Midbrain (tissue), 1 donor: ENCODE measurements at regions not wholly inside any gene's neighbourhood (a gene's known extent, or its start where the extent isn't known, plus 50 kb on each side); places are given as distances from the start of the nearest gene placed in this dataset.
"Not testable (repeated sequence)": the region's sequence is repeated elsewhere in the genome, so short reads cannot be mapped to it uniquely, and the experiment has no call there.

Experiments used
- DNase-seq: peaks from one replicate; lab custom pipeline; 2025; lab: John Stamatoyannopoulos, UW

DNA sequence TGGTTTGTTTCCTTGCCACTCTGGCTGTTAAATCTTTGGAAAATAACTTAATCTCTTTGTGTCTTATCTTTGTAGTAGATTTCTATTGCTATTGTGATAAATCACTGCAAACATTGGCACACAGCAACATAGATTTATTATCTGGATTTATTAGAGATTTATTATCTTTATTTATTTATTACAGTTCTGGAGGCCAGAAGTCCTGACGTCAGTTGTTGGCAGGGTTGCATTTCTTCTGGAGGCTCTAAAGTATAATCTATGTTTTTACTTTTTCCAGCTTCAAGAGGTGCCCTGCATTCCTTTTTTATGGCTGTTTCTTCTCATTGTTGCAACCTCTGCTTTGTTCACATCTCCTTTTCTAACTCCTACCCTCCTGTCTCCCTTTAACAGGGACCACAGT is 542.8 kb downstream of the GRXCR1 start:
- DNase-seq, result no peak

- no peak for DNase-seq
Measured at GRCh38 chr4:43452948-43453347, 560.4 kb downstream of the GRXCR1 start.

DNA sequence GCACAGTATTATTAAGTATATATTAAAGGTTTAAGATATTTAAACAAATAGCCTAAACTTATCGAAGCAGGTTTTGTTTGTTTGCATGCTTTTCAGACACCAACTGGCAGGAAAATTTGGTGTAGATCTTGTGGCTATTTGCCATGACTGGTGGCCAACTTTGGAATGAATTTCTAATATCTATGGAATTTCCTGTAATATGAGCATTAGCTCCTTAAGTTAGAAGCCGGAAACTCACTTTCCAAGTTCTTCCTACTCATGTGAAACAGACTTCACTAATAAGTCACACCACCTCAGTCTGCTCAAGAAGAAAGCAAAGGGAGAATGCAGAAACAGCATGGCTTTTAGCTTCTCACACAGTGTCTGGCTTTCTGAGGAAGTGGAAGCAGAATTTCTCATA is 563.9 kb downstream of the GRXCR1 start:
- no peak for DNase-seq

DNA sequence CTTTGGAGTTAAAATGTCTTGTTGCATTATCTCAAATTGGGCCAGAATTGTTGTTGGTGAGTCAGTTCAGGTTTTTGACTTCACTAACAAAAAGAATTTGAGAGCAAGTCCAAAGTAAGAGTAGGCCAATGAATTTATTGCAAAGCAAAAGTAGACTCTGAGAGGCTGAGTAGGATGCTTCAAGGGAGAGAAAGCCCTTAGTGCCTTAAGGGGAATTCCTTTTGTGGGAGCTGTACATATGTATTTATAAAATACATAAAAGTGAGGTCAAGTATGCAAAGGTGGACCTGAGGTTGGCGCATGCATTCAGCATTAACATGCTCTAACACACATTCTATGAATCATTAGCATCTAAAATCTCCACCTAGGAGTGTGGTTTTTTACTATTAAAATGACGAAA is 565.4 kb downstream of the GRXCR1 start:
- DNase-seq, result no peak

DNA sequence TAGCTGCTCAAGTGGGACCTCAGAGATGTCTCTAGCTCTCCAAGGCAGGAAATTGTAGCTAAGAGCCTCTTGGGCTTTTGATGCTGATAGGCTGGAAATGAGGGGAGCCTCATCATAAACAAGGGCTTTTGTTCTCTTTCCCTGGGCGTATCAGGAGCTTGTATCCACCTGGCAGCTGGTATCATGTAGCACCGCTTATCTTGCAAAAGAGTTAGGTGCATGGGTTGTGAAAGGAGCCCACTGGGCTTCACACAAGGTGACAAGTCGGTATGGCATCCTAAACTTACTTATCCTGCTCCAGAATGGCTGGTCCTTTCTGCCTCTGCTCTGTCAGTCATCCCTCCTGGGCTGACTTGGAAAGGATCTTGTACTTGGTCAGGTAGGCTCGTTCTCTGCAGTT is 565.8 kb downstream of the GRXCR1 start:
- no peak for DNase-seq

DNA sequence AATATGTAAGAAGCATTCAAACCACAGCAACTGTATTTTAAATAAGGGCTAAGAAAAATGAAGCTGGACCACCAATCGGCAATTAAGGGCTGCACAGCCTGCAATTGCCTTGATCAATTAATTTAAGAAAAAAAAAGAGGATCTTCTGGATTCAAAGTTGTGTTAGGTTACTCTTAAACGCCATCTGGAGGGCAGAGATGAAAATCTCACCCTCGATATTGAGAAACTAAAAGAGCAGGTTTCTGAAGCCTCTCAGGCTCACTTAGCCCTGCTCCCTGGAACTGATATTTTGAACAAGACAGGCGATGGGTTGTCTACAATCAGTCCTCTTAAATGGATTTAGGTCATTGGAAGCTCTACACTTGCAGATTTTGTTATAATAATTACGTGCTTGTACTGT is 579.4 kb downstream of the GRXCR1 start:
- no peak for DNase-seq

DNA sequence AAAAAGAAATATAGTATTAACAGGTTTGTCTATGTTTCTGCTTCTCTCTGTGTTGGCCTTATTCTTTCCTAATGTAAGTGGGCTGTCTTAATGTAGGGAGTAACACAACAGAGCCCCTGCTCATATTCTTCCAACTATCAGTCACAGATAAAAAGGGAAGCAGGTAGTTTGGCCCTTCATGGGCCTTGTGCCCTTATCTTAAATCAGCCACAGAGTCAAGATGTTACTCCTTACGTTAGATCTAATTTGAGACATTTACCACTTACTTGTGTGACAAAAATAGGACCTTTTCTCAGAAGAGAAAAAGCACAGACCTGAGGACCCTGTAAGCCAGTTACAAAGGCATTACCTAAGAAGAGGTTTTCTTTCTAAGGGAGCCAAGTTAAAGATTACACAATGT is 589.0 kb downstream of the GRXCR1 start:
- DNase-seq, result no peak

DNA sequence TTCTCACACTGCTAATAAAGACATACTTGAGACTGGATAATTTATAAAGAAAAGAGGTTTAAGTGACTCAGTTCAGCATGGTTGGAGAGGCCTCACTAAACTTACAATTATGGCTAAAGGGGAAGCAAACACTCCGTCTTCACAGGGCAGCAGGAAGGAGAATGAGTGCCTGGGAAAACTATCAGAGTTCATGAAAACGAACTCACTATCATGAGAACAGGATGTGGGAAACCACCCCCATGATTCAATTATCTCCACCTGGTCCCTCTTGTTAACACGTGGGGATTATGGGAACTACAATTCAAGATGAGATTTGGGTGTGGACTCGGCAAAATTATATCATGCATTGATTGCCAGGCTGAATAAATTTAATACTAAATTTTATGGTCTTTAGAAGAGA is 592.7 kb downstream of the GRXCR1 start:
- DNase-seq, result no peak

GRCh38 chr4:43496188-43496587 is 603.7 kb downstream of the GRXCR1 start:
- DNase-seq, result no peak

GRCh38 chr4:43496602-43497001 is 604.1 kb downstream of the GRXCR1 start:
- no peak for DNase-seq

DNA sequence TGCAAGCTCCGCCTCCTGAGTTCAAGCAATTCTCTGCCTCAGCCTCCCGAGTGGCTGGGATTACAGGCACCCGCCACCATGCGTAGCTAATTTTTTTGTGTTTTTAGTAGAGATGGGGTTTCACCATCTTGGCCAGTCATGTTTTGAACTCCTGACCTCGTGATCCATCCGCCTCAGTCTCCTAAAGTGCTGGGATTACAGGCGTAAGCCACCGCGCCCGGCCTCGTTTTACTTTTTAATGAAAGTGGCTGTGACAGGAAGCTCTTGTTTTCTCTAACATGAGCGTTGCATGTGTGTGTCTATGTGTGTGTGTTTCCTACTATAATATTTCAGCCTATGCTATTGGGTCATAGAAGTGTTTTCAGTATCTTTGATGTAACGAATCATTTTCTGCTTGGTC is 613.3 kb downstream of the GRXCR1 start:
- not testable (repeated sequence) for DNase-seq

DNA sequence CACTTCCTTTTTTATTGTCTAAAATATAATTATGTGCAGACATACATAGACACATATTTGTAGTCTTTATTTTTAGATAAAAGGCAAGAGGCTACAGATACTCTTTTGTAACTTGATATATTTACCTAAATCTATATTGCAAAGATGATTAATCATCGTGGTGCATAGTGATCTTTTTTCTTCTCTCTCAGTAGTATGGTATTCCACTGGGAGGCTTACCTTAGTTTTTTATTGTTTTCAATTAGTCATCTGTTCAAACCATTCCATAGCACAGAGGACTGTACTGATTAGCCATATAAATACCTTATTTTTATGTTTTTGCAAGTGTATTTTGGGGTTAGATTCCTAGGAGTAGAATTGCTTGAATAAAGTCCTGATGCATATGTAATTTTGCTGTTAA is 619.7 kb downstream of the GRXCR1 start:
- DNase-seq, result no peak

- DNase-seq, result no peak
Measured at GRCh38 chr4:43525646-43526045, 633.1 kb downstream of the GRXCR1 start.

DNA sequence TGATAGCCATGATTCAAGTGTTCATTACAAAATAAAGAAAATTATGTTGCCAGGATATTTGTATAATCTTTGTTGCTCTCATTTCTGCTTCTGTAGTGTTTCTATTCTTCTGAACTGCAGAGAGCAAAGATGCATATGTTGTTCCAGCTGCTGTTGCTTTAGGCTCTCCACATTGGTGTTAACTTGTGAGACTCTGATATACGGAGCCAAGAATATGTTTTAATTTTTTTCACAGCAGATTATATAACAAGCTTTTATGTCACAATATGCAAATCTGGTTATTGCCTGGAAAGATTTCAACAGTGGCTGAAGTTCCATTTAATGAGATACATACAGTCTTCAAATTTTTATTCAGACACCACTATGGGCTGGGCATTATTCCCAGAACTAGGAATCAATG is 655.0 kb downstream of the GRXCR1 start:
- no peak for DNase-seq

- DNase-seq, result no peak
Measured at GRCh38 chr4:43550981-43551627, 658.6 kb downstream of the GRXCR1 start.

GRCh38 chr4:43556262-43556661 is 663.7 kb downstream of the GRXCR1 start:
- no peak for DNase-seq

DNA sequence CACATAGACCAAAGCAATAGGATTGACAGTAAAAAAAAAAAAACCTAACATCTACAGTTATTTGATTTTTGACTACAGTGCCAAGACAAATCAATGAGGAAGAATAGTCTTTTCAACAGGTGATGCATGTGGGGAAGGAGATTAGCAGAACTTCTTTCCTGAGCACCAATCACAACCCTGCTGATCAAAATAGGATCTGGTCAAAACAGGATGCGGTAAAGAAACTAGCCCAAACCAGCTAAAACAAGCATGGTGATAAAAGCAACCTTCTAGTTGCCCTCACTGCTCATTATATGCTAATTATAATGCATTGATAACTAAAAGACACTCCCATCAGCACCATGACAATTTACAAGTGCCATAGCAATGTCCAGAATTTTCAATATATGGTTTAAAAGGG is 667.5 kb downstream of the GRXCR1 start:
- DNase-seq, result no peak

- no peak for DNase-seq
Measured at GRCh38 chr4:43564107-43564506, 671.6 kb downstream of the GRXCR1 start.

GRCh38 chr4:43564591-43564990 is 672.1 kb downstream of the GRXCR1 start:
- DNase-seq, result no peak

DNA sequence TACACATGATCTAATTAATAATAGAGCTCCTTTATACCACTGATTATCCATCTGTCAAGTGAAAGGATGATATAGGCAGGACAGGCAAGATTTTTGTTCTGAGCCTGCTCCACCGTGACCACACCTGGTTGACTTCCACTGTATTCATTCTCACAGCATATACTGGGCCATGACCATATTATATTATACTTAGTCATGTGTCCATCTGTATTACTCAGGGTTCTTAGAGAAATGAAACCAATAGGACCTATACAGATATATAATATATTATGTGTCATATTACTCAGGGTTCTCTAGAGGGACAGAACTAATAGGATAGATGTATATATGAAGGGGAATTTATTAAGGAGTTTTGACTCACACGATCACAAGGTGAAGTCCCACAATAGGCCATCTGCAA is 675.1 kb downstream of the GRXCR1 start:
- DNase-seq, result no peak

GRCh38 chr4:43586813-43587212 is 694.3 kb downstream of the GRXCR1 start:
- no peak for DNase-seq

- DNase-seq, result no peak
Measured at GRCh38 chr4:43587758-43588157, 695.2 kb downstream of the GRXCR1 start.

DNA sequence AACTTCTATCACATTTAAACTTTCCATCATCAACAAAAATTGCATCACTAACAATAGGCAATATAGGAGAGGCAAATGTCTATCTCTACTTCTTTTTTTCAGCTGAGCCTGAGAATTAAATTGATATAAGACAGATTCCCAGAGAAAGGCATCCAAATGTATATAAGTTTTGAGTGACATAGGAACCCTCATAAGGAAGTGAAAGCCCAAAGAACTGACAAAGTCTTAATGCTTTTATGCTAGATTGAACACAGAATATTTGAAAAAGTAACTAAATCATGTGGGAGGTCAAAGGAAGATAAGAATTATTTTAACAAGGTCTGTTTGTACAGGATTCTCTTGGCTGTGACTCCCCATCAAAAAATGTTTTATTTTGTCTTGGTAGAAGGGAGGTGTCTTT is 714.9 kb downstream of the GRXCR1 start:
- DNase-seq, result no peak

- DNase-seq, result no peak
Measured at GRCh38 chr4:43607827-43608461, 715.4 kb downstream of the GRXCR1 start.
